ENCODE measurements at regions not wholly inside any gene's neighbourhood (a gene's known extent, or its start where the extent isn't known, plus 50 kb on each side); places are given as distances from the start of the nearest gene placed in this dataset.

- Histone ChIP-seq H3K9me3 (ENCODE audit: control insufficient read depth, low read length) (no peaks in the 10 kb centered on the region), H3K27ac (ENCODE audit: low read depth, low read length) (no peak overlapping the region), H3K27me3 (ENCODE audit: control insufficient read depth, insufficient read depth, low read length, poor library complexity, severe bottlenecking) (no peaks in the 10 kb centered on the region), H3K36me3 (ENCODE audit: control insufficient read depth, insufficient read depth, low read length) (no peaks in the 10 kb centered on the region), H3K4me1 (ENCODE audit: control insufficient read depth, insufficient read depth, low read length) (no peaks in the 10 kb centered on the region), H3K4me3 (ENCODE audit: low read length) (no peak overlapping the region), H3K9ac (ENCODE audit: extremely low read depth, low read length, poor library complexity, severe bottlenecking) (no peak overlapping the region)
- no peak for DNase-seq
- Mint-ChIP-seq H3K36me3 (ENCODE audit: low read depth) (no peaks in the 10 kb centered on the region), H3K27ac (no peak overlapping the region), H3K4me1 (peaks cover 7% of the 10 kb centered on the region), H3K4me3 (no peak overlapping the region), H3K9me3 (no peaks in the 10 kb centered on the region), H3K27me3 (ENCODE audit: insufficient read depth) (no peaks in the 10 kb centered on the region)
- no peak for TF ChIP-seq CTCF (conservative IDR thresholded peaks at IDR 0.05)
These were observed 323.3 kb upstream of the NR5A2 start for GRCh38 chr1:199704231-199704630.

- Histone ChIP-seq H3K27me3 (ENCODE audit: control insufficient read depth, insufficient read depth, low read length, poor library complexity, severe bottlenecking) (no peaks in the 10 kb centered on the region), H3K36me3 (ENCODE audit: control insufficient read depth, insufficient read depth, low read length) (no peaks in the 10 kb centered on the region), H3K4me3 (ENCODE audit: low read length) (no peak overlapping the region), H3K9ac (ENCODE audit: extremely low read depth, low read length, poor library complexity, severe bottlenecking) (no peak overlapping the region), H3K9me3 (ENCODE audit: control insufficient read depth, low read length) (peaks cover 5% of the 10 kb centered on the region), H3K4me1 (ENCODE audit: control insufficient read depth, insufficient read depth, low read length) (no peaks in the 10 kb centered on the region), H3K27ac (ENCODE audit: low read depth, low read length) (no peak overlapping the region)
- Mint-ChIP-seq H3K9me3 (peaks cover 4% of the 10 kb centered on the region), H3K36me3 (ENCODE audit: low read depth) (no peaks in the 10 kb centered on the region), H3K4me1 (peaks cover 7% of the 10 kb centered on the region), H3K27me3 (ENCODE audit: insufficient read depth) (no peaks in the 10 kb centered on the region), H3K4me3 (no peak overlapping the region), H3K27ac (no peak overlapping the region)
- TF ChIP-seq CTCF (conservative IDR thresholded peaks at IDR 0.05) = no peak
- no peak for DNase-seq
These were observed 321.7 kb upstream of the NR5A2 start for GRCh38 chr1:199705825-199706224.

DNA sequence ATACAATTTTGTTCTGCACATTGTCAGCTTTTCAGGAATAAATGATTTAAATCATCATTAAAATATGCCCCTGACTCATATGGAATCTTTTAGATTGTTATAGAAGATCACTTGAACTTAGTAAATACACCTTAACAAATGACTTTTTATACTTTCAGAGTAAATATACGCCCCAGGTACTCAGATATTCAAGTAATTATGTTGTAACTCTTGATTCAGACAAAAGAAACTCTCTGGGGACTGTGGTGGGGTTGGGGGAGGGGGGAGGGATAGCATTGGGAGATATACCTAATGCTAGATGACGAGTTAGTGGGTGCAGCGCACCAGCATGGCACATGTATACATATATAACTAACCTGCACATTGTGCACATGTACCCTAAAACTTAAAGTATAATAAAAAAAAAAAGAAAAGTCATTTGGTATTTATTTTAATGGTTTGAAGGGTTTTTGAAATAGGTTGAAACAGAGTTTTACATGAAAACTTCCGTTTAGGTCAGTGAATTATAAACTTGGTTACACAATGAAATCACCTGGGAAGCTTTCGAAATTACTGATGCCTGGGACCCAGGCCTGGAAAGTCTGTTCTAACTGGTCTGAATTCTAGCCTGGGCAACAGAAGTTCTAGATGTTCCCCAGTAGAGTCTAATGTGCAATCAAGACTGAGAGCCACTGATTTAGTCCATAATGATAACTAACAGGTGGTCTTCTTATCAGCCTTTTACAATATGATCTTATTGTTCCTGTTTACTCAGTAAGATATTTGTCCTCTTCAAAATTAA, 320.5 kb upstream of the NR5A2 start:
- WGBS, 2 experiments (ENCODE audit: insufficient coverage in 1 of 2, insufficient read length in 1 of 2) = 88 to 89% methylated on average over 2 of the region's 5 CpGs
- H3K4me1 ChIP-seq (ENCODE audit: control insufficient read depth, insufficient read depth, low read length) = no peaks in the 10 kb centered on the region
- peaks cover 15% of the 10 kb centered on the region for H3K9me3 Mint-ChIP-seq
- H3K4me1 Mint-ChIP-seq = peaks cover 7% of the 10 kb centered on the region
- DNase-seq = no peak
- no peak overlapping the region for H3K9ac ChIP-seq (ENCODE audit: extremely low read depth, low read length, poor library complexity, severe bottlenecking)
- H3K27me3 Mint-ChIP-seq (ENCODE audit: insufficient read depth) = no peaks in the 10 kb centered on the region
- peaks cover 4% of the 10 kb centered on the region for H3K36me3 Mint-ChIP-seq (ENCODE audit: low read depth)
- no peak for TF ChIP-seq CTCF (conservative IDR thresholded peaks at IDR 0.05)
- no peaks in the 10 kb centered on the region for H3K36me3 ChIP-seq (ENCODE audit: control insufficient read depth, insufficient read depth, low read length)
- H3K9me3 ChIP-seq (ENCODE audit: control insufficient read depth, low read length) = peaks cover 16% of the 10 kb centered on the region
- no peak overlapping the region for H3K27ac ChIP-seq (ENCODE audit: low read depth, low read length)
- no peak overlapping the region for H3K4me3 ChIP-seq (ENCODE audit: low read length)
- no peaks in the 10 kb centered on the region for H3K27me3 ChIP-seq (ENCODE audit: control insufficient read depth, insufficient read depth, low read length, poor library complexity, severe bottlenecking)
- no peak overlapping the region for H3K27ac Mint-ChIP-seq
- H3K4me3 Mint-ChIP-seq = no peak overlapping the region

Measured in endodermal cell (in vitro differentiated cells).